GM19328 (cell line): ENCODE measurements at regions not wholly inside any gene's neighbourhood (a gene's known extent, or its start where the extent isn't known, plus 50 kb on each side); places are given as distances from the start of the nearest gene placed in this dataset.
"Not testable (repeated sequence)": the region's sequence is repeated elsewhere in the genome, so short reads cannot be mapped to it uniquely, and the experiment has no call there.

Experiments used
- ATAC-seq: cut with Tn5 transposase; IDR thresholded peaks from one replicate; pipeline ENCODE4 v1.9.1; 2021; ENCODE audit warnings: mild to moderate bottlenecking, moderate library complexity; ENCODE audit not compliant: unreplicated experiment

DNA sequence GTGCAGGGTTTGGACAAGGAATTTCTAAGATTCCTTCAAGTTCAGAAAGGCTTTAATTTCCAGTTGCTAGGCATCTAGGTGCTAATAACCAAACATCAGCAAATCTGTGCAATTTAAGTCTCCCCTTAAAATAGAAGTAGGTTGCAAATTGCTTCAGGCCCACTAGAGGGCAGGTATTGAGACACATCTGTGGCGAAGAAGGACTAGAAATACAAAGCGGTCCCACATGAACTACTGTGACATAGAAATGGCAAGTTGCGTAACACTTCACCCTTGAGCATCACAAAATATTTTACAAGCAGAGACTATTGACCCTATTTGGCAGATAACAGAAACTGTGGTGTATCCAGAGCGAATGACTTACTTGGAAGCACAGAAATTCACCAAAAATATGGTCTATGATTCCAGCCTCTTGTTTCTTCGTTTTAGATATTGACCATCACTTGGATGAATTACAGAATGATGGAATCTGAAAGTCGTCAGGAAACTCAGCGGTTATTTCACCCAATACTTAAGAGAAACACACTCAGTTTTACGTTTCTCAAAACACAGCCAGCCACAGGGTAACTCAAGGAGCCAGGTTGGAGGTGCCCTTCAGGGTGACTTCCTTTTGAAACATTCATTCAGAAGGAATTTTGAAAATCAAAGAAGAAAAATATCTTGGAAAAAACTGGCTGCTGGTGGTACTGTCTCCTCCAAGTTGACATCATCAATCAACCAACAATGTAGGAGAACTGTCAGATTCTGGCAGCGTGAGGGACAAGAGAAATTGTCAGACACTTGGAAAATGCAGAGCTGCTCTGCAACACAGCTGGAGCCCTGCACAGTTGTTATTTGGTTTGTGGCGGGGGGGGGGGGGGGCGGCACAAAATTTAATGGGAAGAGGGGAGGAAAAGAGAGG, 256.3 kb upstream of the MINDY3 start:
- no peak for ATAC-seq

GRCh38 chr10:16117305-16117695, 257.0 kb upstream of the MINDY3 start:
- no peak for ATAC-seq

DNA sequence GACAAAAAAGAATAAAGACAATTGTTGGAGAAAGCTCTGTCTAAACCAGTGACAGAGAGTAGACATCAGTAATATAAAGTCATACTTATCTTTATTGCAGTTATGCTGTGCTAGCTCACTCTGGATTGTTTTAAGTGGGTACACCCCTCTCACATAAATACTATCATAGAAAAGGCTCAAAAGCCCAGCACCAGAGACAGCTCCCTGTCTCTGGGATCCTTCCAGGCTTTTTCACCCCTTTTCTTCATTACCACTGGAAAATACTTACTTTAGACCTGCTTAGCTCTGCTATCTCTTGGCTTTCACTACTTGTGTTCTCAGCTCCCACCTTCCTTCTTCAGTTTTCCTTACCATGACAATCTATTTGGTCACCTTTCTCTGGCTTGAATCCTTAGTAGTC, 259.1 kb upstream of the MINDY3 start:
- ATAC-seq: no peak

DNA sequence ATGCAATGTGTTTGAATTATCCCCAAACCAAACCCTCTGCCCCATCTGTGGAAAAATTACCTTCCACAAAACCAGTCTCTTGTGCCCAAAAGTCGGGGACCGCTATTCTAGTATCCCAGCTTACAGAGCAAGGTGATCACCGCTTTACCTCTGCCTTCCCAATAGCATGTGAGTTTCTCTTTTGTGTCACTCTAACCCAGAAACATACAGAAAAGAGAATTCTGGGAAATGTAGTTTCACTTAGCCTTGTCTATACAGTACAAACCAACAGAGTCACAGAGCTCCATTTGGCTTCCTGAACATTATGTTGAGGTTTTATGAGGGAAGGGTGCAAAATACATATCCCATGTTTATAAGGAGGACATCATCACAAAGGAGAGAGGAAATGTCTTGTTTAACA, 260.3 kb upstream of the MINDY3 start:
- no peak for ATAC-seq

GRCh38 chr10:16141499-16141898, 281.2 kb upstream of the MINDY3 start:
- ATAC-seq: no peak

DNA sequence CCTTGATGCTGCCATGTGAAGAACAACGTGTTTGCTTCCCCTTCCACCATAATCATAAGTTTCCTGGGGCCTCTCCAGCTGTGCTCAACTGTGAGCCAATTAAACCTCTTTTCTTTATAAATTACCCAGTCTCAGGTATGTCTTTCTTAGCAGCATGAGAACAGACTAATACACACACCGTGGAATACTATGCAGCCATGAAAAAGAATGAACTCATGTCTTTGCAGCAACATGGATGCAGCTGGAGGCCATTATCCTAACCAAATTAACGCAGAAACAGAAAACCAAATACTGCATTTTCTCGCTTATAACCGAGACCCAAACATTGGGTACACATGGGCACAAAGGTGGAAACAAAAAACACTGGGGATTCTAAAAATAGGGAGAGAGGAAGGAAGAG, 286.7 kb upstream of the MINDY3 start:
- ATAC-seq: no peak

- ATAC-seq: no peak
Measured at GRCh38 chr10:16155834-16156233, 281.0 kb upstream of the PTER start.

- no peak for ATAC-seq
Measured at GRCh38 chr10:16156681-16157080, 280.1 kb upstream of the PTER start.

GRCh38 chr10:16165067-16165466, 271.7 kb upstream of the PTER start:
- not testable (repeated sequence) for ATAC-seq

GRCh38 chr10:16182144-16182543, 254.7 kb upstream of the PTER start:
- no peak for ATAC-seq

GRCh38 chr10:16182688-16183087, 254.1 kb upstream of the PTER start:
- ATAC-seq: no peak

DNA sequence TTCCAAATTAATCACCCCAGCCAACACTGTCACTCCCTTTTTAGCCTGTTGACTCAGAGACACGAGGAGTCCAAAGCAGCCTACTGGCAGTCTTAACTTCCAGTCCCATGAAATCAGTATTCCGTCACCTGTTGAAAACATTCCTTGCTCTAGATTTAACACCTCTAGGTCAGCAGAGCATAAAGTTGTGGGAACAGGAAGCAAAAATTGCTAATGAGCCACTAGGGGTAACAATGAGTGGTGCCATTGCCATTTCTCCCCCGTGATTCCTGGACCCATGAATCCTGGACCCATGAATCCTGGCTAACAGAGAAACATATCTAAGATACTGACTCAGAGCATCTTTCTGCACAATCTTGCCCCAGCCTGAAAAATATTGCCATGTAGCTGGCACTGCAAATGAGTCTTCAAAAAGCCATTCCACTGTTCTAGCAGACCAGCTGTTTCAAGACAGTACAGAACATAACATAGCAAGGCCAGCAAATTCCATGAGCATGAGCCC, 252.7 kb upstream of the PTER start:
- no peak for ATAC-seq

- ATAC-seq: no peak
Measured at GRCh38 chr10:16184906-16185305, 251.9 kb upstream of the PTER start.

- no peak for ATAC-seq
Measured at GRCh38 chr10:16186564-16186963, 250.2 kb upstream of the PTER start.

DNA sequence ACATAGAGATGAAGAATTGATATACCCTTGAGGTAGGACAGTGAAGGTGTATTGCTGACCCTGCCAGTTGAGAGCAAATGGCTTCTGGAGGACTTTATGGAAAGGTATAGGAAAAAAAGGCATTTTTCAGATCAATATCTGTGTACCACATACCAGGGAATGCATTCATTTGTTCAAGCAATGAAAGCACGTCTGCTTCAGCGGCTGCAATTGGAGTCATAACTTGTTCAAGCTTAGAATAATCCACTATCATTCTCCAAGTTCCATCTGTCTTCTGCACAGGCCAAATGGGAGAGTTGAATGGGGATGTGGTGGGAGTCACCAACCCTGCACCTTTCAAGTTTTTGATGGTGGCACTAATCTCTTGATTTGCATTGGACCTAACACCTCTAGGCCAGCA, 249.6 kb upstream of the PTER start:
- no peak for ATAC-seq

DNA sequence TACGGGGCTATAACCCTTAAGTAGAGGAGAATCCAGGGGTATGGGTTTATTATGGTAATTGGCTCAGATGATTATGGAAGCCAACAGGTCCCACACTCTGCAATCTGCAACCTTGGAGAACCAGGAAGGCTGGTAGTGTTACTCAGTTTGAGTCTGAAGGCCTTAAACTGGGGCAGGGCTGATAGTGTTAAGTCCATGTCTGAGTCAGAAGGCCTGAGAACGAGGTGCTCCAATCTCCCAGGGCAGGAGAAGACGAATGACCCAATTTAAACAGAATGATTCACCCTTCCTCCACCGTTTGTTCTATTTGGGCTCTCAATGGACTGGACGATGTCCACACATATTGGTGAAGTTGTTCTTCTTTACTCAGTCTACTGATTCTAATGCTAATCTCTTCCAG, 244.5 kb upstream of the PTER start:
- no peak for ATAC-seq

GRCh38 chr10:16193241-16193640, 243.6 kb upstream of the PTER start:
- ATAC-seq: no peak

DNA sequence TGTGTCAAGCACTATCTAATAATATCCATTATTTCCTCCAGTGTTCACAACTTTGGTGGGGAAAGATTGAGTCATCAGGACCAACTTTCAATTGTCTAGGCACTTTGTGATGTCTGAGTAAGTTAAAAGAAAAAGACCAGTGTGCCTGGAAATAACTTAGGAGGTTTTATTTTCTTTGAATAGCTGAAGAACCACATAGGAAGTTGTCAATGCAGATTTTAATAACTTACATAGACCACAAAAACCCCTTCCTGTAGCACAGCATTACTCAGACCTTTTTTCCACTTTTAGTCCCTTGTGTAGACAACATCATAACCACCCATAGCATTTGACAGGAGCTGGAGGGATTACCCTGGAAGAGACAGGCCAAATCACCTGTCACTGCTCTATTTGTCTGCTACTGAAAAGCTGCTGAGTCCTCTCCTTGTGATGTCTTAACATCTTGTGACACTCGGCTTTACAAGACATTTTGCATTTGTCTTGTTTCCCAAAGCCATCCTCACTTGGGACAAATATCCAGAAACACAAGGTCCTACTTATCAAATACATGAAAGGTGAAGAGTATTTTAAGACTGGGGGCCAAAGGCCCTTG, 241.5 kb upstream of the PTER start:
- peak; percentile 79 for ATAC-seq

GRCh38 chr10:16195894-16196293, 240.9 kb upstream of the PTER start:
- no peak for ATAC-seq

DNA sequence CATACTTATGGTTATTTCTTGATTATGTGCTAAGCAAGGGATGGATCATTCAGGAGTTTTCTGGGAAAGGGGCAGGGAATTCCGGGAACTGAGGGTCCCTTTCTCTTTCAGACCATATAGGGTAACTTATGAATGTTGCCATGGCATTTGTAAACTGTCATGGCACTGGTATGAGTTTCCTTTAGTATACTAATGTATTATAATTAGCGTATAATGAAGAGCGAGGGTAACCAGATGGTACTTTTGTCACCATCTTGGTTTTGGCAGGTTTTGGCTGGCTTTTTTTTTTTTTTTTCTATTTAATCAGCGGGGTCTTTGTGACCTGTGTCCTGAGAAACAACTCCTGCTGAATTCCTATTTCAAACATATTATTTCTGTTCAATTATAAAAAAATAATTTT, 237.6 kb upstream of the PTER start:
- ATAC-seq: no peak

- not testable (repeated sequence) for ATAC-seq
Measured at GRCh38 chr10:16223618-16224017, 213.2 kb upstream of the PTER start.

DNA sequence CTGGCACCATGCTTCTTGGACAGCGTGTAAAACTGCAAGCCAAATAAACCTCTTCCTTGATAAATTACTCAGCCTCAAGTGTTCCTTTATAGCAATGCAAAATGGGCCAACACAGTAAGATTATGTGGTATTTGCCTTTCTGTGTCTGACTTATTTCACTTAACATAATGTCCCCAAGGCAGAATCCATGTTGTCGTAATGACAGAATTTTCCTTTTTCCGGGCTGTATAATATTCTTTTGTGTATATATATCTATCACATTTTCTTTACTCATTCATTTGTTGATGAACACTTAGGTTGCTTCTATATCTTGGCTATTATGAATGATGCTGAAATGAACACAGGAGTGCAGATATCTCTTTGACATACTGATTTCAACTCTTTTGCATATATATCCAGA, 209.1 kb upstream of the PTER start:
- no peak for ATAC-seq
